ENCODE measurements at regions not wholly inside any gene's neighbourhood (a gene's known extent, or its start where the extent isn't known, plus 50 kb on each side); places are given as distances from the start of the nearest gene placed in this dataset.

- in situ Hi-C loops (cut with MboI; ENCODE audit: low pct_unique_long_range_greater_than_20kb, low sequenced_read_pairs, unreplicated experiment): no loop called here
- DNase-seq (ENCODE audit: low spot score): no peak
- TF ChIP-seq CTCF (IDR thresholded peaks at IDR 0.05; ENCODE audit: extremely low read depth, insufficient read depth, missing control alignments): no peak
Measured at GRCh38 chr2:230642966-230643365, 69.7 kb upstream of the CAB39 start.

- in situ Hi-C loops (cut with MboI; ENCODE audit: low pct_unique_long_range_greater_than_20kb, low sequenced_read_pairs, unreplicated experiment): no loop called here
- no peak for TF ChIP-seq CTCF (IDR thresholded peaks at IDR 0.05; ENCODE audit: extremely low read depth, insufficient read depth, missing control alignments)
- DNase-seq (ENCODE audit: low spot score): peak; percentile 51
Measured at GRCh38 chr2:230643576-230644291, 68.9 kb upstream of the CAB39 start.

DNA sequence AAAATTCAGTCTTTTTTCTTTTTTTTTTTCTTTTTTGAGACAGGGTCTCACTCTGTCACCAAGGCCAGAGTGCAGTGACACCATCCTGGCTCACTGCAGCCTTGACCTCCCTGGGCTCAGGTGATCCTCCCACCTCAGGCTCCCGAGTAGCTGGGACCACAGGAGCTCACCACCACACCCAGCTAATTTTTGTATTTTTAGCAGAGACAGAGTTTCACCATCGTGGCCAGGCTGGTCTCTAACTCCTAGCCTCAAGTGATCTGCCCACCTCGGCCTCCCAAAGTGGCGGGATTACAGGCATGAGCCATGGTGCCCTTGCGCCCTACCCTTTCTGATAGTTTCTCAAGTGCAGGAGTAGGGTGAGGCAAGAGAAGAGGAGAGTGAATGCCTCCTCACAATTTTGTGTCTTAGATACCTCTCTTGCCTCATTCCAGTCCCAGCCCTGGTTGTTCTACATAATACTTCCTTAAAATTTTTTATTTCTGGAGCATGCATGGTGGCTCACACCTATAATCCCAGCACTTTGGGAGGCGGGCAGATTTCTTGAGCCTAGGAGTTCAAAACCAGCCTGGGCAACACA is 68.2 kb upstream of the CAB39 start:
- in situ Hi-C loops (cut with MboI; ENCODE audit: low pct_unique_long_range_greater_than_20kb, low sequenced_read_pairs, unreplicated experiment): no loop called here
- no peak for DNase-seq (ENCODE audit: low spot score)

GRCh38 chr2:230648356-230648755 is 64.3 kb upstream of the CAB39 start:
- TF ChIP-seq CTCF (IDR thresholded peaks at IDR 0.05; ENCODE audit: extremely low read depth, insufficient read depth, missing control alignments): no peak
- in situ Hi-C loops (cut with MboI; ENCODE audit: low pct_unique_long_range_greater_than_20kb, low sequenced_read_pairs, unreplicated experiment): no loop called here
- no peak for DNase-seq (ENCODE audit: low spot score)

More for the DNA sequence above, 68.2 kb upstream of the CAB39 start:
- no peak for TF ChIP-seq CTCF (IDR thresholded peaks at IDR 0.05; ENCODE audit: extremely low read depth, insufficient read depth, missing control alignments)

DNA sequence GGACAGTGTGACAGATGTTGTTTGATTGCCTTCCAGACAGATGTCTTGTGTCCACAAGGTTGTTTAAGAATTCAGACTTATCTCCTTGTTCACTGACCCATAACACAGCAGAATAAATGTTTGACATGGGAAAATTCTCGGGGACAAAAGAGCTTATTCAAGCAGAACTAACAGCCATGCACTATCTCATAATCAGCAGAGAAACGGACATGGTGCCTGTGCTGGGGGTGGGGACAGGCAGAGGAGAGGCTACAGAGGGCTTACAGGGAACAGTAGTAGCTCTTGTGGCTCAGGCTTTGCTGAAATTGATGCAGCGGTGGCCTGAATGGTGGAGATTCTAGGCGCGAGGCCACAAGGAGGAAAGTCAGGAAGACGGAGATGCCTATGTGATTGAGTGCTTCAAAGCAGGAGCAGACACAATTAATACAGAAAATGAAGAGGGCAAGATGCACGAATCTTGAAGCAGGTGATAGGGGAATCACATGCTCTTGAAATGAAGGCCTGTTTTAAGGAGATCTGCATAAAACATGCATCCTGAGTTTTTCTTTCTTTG is 62.0 kb upstream of the CAB39 start:
- no peak for TF ChIP-seq CTCF (IDR thresholded peaks at IDR 0.05; ENCODE audit: extremely low read depth, insufficient read depth, missing control alignments)
- no peak for DNase-seq (ENCODE audit: low spot score)
- in situ Hi-C loops (cut with MboI; ENCODE audit: low pct_unique_long_range_greater_than_20kb, low sequenced_read_pairs, unreplicated experiment): no loop called here

GRCh38 chr2:230654057-230654456 is 58.6 kb upstream of the CAB39 start:
- in situ Hi-C loops (cut with MboI; ENCODE audit: low pct_unique_long_range_greater_than_20kb, low sequenced_read_pairs, unreplicated experiment): no loop called here
- no peak for DNase-seq (ENCODE audit: low spot score)
- TF ChIP-seq CTCF (IDR thresholded peaks at IDR 0.05; ENCODE audit: extremely low read depth, insufficient read depth, missing control alignments): no peak
